ENCODE measurements at regions not wholly inside any gene's neighbourhood (a gene's known extent, or its start where the extent isn't known, plus 50 kb on each side); places are given as distances from the start of the nearest gene placed in this dataset.

DNA sequence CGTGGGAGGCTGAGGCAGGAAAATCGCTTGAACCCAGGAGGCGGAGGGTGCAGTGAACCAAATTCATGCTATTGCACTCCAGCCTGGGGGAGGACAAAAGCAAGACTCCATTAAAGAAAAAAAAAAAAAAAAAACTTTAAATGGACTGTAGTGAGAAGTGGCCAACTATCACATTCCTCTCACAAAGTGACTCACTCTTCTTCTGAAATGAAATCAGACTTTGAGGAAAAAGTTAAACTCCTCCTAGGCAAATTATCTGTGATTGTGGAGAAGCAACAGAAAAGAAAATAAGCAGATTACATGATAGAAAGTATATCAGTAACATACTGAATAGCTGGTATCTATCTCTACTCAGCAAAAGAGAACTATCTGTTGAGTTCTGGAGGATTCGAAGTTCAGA is 234.3 kb upstream of the PHF14 start:
- TF ChIP-seq, protein P1, sequence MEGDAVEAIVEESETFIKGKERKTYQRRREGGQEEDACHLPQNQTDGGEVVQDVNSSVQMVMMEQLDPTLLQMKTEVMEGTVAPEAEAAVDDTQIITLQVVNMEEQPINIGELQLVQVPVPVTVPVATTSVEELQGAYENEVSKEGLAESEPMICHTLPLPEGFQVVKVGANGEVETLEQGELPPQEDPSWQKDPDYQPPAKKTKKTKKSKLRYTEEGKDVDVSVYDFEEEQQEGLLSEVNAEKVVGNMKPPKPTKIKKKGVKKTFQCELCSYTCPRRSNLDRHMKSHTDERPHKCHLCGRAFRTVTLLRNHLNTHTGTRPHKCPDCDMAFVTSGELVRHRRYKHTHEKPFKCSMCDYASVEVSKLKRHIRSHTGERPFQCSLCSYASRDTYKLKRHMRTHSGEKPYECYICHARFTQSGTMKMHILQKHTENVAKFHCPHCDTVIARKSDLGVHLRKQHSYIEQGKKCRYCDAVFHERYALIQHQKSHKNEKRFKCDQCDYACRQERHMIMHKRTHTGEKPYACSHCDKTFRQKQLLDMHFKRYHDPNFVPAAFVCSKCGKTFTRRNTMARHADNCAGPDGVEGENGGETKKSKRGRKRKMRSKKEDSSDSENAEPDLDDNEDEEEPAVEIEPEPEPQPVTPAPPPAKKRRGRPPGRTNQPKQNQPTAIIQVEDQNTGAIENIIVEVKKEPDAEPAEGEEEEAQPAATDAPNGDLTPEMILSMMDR (conservative IDR thresholded peaks at IDR 0.05 in 1 of 2, IDR thresholded peaks at IDR 0.05 in 1 of 2; ENCODE audit: extremely low read depth in 1 of 2, insufficient read depth in 1 of 2, low read depth in 1 of 2, low read length in 2 of 2) = no peak
- TF ChIP-seq EZH2 (IDR thresholded peaks at IDR 0.05; ENCODE audit: borderline replicate concordance, low read length) = no peak

Measured in mammary epithelial cell (primary cell).